ENCODE measurements at regions not wholly inside any gene's neighbourhood (a gene's known extent, or its start where the extent isn't known, plus 50 kb on each side); places are given as distances from the start of the nearest gene placed in this dataset.

DNA sequence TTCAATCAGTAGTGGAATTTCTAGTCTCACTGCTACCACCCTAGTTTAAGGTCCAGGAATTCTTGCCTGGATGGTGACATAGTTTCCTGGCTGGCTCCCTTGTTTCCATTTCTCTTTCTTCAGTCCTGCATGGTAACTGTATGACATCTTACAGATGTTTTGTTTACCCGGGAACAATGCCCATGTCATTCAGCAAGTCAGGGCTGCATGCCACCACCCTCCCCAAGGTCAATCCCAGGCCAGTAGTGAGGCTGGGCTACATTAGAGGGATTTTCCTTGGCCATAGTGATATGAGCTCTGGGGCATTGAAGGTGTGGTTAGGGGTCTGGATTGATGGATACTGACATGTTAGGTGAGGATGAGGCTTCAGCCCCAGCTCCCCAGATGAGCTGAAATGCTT, 114.9 kb upstream of the E2F8 start:
- no peak for DNase-seq

DNA sequence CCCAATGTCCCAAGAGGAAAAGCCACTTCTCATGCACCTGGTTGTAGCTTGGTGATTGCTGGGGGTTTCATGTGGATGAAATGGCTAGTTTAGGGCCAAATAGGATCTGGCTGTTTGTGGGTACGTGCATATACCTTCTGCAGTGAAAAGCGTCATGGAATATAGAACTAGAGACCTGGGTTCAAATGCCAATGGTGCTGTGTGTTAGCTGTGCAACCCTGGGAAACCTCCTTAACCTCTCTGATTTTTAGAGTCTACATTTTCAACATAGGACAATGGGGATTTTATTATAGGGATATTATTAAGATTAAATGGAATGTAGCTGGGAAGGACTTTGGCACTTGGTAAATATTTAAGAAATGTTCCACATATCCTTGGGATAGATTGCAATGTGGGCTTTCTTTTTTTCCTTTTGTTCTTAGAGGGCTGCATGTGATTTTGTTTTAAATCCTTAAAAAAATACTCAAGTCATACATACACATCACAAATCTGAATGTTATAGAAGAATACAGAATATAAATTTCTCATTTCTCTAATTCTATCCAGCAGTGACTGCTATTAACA, 112.6 kb upstream of the E2F8 start:
- no peak for DNase-seq

DNA sequence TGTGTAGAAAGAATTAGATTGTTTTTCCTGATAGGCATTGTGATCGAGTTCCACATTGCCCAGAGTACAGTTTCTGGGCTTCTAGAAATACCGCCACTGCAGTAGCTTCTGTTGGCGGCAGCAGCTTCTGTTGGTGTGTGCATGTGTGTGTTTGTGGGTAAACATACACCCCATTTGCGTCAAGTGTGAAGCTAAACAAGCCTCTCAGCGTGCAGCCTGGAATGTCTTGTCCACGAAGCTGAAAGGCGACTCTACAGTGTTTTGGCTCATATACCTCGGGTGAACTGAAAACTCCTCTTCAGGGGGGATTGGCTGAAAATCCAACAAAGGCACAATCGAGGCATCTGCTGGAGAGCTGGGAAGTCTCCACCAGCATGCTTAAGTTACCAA, 112.0 kb upstream of the E2F8 start:
- peak; percentile 54 for DNase-seq

DNA sequence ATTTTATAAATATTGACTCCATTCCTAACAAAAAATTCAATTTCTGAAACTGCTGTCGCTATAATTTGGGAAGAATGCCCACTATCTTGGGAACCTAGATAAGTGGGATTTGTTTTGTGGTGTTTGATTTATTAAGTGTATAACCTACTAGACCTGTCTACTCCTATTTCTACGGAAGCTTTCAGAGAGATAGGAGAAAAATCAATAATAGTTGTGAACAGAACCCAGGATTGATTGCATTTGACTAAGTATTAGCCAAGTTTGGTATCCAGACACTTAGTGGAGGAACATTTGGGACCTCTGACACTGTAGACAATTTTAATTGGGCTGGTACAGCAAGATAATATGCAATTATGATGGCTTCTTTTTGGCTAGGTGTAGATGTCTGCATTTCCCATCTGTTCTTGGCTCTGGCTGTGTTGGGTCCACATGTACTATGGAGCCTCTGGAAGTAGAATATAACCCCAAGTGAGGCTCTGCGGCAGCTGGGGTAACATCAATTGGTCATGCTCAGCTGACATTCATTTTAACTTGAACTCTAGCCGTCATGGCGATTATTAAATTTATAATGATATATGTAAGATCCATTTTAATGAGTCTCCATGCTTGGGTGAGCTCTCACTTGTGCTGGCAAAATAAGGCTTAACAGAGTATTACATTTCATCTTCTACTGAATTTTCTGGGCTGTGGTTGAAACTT, 111.5 kb upstream of the E2F8 start:
- DNase-seq = no peak

DNA sequence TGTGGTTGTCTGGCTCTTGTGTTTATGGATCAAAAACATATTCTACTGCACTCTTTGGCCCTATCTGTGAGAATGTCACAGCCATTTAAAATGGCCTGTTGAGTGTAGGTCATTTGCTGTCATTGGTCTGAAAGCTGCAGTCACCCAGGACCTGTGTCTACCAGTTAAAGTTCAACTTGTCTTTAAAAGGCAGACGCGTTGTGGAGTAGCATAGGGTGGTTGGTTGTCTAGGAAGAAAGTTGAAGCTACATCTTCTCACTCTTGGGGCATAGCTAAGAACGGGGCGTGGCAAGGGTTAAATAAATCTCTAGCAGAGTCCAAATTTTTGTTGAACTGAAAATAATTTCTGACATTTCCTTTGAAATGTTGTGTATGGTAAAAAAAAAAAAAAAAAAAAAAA, 110.7 kb upstream of the E2F8 start:
- no peak for DNase-seq

DNA sequence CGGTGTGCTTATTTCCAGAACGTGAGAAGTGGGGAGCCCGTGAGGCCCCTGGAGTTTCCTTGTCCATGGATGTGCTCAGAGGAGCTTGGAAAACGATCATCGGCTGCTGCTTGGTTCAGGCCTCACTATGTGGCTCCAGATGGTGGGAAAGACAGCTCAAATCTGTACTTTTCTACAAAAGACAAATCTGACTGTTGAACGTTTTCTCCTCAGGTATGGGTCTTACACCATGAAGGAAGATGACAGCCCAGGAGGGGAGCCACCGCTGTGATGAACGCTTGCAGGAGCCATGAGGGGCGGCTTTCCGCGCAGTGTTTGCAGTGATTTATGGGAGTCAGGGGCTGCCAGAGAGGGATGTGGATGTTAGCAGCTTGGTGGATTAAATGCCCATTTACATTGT, 109.4 kb upstream of the E2F8 start:
- DNase-seq = no peak

DNA sequence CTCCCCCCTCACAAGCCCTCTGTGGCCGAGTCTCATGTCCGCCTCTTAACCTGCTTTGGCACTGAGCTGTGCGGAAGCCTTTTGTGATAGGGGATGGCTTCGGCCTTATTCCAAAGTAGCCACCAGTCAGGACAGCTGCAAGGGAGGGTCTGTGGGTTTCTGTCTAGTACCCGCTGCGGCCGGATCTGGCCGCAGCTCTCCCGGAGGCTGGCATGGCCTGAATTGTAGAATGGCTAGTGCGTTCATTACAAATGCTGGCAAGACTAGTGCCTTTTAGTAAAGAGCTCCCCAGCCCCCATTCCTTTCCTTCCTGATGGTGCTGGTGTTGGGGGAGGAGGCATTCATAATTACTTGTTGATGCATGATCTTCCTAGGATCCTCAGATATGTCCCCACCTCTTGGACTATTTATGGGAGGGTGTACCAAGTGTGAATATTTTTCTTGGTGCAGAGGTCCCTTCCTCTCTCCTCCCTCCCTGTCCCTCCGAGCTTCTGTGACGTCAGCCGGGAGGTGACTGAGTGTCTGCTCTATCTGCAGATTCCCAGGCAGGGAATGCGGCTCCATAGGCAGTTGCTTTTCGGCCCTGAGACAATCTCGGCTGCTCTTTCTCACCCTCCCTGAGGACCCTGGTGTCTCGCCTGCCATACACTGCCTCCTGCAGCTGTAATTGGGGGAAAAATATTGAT, 108.7 kb upstream of the E2F8 start:
- no peak for DNase-seq

DNA sequence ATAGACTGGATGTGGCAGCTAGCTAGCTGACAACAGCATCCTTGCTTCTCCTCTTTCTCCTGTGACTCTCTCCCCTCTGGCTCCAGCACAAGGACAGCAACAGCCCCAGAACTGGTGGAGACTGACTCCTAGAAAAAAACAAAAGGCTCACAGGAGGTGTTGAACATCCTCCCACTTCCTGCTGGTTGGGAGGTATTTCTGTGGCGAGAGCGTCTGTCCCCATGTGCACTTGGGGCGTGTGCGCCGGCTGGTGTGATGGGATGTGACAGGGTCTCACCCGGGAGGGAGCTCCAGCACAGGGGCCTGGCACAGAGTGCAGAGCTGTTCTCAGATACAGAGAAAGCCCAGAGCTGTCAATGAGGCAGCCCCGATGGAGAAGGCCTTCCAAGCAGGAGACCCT, 107.2 kb upstream of the E2F8 start:
- DNase-seq = no peak

DNA sequence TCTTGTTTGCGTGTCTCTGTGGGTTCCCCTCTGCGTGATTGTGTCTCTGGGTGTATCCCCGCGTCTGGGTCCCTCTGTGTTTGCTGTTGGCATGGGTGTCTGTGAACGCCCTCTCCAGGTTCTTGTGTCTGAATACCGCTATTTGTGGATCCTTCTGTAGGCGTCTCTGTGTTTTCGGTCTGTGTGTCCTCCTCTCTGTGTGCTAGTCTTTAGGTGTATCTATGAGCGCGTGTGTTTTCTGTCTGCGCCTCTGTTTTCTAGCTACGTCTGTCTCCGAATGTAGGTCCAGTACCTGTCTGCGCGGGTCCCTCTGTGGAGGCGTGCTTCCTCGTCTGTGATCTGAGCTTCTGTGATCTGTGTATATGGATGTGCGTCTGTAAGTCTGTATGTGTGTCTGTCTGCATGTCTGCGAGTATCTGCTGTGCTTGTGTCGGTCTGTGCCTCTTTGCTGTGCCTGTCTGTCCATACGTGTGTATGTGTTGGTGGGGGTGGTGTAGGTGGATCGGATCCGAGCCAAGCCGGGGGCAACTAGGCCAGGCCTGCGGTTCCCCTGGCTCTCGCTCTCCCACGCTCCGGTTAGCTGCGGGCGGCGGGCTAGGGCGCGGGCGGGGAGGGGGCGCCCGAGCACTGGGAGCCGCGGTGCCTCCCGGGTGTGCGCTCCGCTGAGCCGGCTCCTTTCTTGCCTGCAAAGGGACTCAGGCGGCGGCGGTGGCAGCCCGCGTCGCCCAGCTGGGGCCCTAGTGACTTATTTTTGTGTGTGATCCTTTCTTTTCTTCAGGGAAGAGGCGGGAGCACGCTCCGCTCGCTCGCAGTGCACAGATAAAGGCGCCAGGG, 105.3 kb upstream of the E2F8 start:
- peak; percentile 67 for DNase-seq

DNA sequence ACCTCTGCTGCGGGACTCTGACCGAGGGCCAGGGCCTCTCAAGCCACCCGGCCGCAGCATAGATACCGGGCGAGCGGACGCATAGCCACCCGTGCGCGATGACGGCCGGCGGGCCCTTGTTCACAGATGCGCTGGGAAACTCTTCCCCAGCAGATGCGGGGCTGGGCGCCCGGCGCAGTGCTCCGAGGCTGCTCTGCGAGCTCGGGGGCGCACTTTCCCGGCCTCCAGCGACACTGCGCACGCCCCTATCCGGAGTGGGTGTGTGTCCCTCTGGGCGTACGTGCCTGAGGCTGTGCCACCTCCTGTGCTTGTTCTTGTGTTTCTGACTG, 104.7 kb upstream of the E2F8 start:
- no peak for DNase-seq

DNA sequence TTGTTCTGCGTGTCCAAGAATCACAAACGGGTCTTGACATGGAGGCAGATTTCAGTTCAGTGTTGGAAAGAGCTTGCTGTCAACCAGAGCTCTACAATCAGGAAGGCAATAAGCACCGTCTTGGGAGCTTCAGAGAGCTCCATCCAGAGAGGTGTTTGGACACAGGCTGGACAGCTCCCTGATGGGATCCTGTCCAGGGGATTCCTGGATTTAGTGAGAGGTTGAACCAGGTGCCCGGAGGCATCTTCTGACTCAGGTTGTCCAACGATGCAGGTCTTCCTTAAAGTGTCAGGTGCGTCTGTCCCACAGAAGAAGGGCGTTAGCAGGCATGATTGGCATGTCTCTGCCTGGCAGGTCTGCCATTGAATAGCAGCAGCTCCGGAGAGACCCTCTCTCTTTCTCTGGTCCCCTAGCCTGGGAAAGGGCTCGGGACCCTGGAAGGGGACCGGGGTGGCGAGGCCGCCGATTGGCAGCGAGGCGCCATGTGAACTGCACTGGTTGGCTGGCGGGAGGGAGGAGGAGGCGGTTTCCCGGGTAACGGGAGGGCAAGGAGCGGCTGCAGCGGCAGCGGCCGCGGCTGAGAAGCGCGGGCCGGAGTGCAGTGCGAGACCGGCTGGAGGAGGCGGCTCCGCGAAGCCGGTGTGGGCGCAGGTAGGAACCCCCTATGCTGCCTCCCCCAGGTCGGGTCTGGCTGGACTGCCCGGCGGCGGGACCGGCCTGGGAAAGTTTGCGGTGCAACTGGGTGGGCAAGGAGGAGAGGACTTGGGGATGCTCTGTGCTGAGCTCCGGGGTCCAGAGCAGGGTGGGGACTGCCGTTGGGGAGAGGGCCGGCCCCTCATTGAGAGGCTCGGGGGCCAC, 104.1 kb upstream of the E2F8 start:
- DNase-seq = peak; percentile 62

DNA sequence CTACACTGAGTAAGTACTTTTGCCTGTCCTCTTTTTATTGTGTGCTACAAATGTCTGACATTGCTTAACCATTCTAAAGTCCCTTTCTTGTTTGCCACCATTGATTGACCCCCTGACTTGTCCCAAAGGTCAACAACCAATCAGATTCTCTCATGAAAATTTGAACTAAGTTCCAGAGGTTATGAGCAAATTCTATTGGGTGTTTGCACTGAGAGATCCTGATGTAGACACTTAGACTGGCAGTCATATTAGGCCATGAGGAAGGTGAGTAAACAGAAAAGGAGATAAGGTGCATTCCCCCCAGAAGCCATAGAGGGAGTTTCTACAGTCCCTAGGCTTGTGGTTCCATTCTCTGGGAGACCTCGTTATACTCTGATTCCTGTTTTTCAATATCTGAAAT, 101.3 kb upstream of the E2F8 start:
- DNase-seq = no peak

DNA sequence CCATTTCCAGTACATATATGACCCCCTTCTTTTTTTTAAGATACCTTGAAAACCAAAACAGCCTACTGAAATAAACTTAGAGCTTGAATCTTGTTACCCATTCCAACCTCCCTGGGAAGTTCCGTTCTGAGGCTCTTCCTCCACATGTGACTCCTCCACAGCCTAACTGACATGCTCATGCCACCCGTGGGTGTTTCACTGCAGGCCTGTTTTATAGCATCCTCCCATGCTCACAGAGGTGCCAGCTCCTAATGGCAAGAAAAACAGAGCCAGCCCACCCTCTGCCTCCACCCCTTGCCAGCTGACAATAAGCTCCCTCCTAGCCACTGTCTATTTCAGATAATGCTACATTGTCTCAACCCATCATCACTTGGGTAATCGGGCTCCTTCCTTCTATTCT, 97.6 kb upstream of the E2F8 start:
- no peak for DNase-seq

DNA sequence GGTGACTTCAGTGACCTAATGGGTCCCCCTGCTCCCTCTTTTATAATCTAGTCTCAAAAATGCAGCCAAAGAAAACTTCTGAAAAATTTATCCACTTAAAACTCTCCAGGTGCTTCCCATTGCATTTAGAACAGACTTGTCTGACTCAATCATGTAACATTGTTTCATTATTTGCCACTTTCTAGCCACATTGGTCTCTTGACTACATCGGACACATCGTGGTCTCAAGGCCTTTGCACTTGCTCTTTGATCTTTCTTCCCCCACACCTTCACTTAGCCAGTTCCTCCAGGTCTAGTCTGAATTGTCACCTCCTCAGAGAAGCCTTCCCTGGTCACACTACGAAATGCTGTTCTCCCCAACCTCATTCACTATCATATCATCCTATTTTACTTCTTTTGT, 97.0 kb upstream of the E2F8 start:
- no peak for DNase-seq

DNA sequence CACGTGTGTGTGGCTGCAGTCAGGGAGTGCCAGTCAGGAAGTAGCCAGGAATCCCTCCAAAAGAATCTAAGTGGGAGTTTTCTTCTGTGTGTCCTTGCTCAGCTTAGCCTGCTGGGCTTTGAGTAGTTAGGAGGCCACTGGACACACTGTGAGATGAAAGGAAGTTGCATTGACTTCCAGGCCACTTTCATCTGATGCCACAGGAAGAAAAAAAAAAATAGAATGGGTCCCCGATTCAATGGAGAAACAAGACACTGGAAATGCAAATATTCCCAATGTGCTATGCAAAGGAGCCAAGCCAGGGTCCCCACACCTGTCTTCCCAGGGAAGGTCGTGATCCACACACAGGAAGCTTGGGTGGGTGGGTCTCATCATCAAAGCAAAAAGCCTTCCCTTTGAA, 95.6 kb upstream of the E2F8 start:
- no peak for DNase-seq

DNA sequence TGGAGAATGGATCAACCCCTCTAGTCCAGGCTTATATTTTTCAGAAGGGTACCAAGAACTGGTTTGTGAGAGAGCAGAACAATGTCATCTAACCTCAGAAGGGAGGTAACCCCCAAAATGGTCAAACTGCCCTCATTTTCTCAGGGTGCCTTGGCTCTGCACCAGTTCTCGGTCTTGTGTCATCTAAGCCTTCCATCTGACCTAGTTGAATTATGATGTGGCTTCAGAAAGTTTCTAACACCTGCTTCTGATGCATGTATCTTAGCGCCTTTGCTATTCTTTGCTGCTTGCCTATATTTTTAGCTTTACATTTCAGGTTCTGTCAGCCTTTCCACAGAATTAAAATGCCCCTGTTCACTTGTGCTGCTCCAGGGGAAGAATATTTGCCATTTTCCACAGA, 91.7 kb upstream of the E2F8 start:
- no peak for DNase-seq

DNA sequence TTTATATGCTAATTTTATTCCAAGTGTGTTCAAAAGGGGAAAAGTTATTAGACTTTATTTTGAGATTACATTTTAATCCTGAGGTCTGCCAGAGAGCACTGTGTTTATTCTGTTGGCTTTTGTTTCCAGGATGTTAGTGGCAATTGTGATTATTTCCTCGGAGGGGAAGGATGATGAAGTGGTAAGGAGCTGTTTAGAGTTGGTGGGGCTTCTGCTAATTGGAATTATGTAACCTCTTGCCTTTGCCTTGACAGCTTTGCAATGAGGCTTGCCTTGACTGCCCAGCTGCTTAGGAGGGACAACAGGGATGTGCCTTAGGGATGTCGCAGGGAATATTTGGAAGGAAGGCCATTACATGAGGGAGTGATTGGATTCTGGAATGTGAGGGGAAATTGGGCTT, 89.7 kb upstream of the E2F8 start:
- no peak for DNase-seq

DNA sequence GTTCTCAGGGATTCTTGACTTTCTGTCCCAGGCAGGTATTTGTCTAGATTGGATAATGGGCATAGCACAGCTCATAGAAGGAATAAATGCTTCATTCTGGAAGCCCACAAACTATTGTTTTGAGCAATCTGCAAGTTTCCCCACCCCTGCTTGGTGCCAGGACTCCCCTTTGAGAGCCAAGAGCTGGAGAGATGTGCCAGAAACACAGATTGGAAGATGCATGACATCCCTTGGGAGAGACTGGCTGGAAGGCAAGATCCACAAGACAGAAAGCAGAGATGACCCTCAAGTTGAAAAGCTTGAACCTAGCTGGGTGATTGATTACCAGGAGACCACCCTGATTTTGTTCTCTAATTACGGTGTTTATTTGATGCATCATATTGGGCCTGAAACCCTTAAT, 89.2 kb upstream of the E2F8 start:
- no peak for DNase-seq

DNA sequence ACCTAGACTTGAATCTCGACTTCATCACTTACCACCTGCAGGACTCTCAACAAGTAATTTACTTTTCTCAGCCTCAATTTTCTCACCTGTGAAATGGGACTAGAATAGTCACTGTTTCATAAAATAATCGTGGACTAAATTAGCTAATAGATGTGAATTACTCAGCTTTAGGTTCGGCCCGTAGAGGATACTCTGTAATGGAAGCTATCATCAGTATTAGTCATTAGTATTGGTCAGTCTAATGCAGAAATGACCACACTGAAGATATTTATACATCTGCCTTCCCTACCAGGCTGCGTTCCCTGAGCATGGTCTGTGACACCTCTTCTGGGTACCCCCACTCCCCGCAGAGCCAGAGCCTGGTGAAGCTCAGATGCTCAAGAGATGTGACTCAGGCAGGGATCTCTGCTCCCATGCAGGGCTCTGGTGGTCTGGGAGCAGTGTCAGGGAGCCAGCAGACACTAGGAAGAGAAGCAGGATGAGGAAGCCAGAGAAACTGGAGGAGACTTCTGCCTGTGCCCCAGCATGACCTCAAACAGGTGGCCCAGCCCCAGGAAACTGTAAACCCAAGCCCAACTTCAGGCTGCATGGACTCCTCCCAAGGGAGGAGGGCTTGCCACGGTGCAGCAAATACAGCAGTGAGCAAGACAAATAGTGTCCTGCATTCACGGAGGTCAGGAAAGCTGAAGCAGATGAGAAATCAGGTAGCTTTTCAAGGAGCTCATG, 88.0 kb upstream of the E2F8 start:
- no peak for DNase-seq

DNA sequence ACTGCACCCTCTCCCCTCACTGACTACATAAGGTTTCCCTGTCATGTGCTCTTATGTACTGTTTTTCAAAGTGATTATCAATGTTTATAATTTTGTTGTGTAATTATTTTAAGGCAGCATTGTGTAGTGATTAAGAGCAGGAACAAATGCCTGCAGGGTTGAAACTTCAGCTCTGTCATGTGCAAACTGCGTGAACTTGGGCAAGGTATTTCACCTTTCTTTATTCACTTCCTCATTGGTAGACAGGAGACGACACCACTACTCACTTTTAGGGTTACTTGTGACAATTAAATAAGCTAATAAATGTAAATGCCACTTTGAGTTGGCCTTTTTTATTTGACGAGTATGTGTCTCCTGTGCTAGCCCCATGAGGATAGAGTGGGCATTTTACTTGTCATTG, 86.5 kb upstream of the E2F8 start:
- DNase-seq = no peak

DNA sequence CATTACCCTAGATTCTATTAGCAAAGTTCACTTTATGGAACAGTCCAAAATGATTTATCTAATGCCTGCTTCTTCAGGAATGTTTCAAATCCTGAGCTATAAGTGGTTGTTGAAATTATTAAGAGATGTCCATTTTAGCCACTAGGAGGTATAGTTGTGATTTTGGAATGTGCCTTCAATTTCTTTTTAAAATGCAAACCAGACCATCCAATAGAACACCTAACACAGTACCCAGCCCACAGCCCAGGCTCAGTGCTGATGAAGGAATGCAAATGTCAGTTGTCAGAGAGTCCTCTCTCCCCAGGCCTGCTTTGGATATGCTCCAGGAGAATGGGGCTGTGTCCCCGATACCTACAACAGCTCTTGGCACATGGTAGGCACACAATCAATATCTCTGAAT, 85.8 kb upstream of the E2F8 start:
- DNase-seq = no peak

DNA sequence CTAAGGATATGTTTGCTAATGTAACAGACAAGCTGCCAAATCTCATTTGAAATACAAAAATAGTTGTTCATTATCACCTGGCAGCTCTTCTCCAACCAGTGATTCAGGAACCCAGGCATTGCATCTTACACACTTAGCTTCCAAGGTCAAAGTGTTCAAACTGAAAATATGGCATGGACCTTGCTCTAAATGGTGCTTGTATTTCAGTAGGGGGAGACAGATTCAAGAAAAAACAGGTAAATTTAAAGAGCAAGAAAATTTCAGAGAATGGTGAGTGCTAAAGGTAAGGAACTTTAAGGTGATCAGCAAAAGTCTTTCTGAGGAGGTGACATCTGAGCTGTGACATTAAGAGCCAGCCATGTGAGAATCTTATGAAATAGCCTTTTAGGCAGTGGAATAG, 82.8 kb upstream of the E2F8 start:
- no peak for DNase-seq
